ENCODE measurements at regions not wholly inside any gene's neighbourhood (a gene's known extent, or its start where the extent isn't known, plus 50 kb on each side); places are given as distances from the start of the nearest gene placed in this dataset.

- no peak for DNase-seq
Observed at GRCh38 chr1:82520611-82521010, 719.9 kb downstream of the ADGRL2 start.

GRCh38 chr1:82517586-82517985, 716.9 kb downstream of the ADGRL2 start:
- DNase-seq = no peak

- no peak for DNase-seq
Observed at GRCh38 chr1:82515650-82516049, 714.9 kb downstream of the ADGRL2 start.

- no peak for DNase-seq
Observed at GRCh38 chr1:82511441-82511840, 710.7 kb downstream of the ADGRL2 start.

- no peak for DNase-seq
Observed at GRCh38 chr1:82510431-82510830, 709.7 kb downstream of the ADGRL2 start.

GRCh38 chr1:82507011-82507410, 706.3 kb downstream of the ADGRL2 start:
- no peak for DNase-seq

- no peak for DNase-seq
Observed at GRCh38 chr1:82503822-82504221, 703.1 kb downstream of the ADGRL2 start.

GRCh38 chr1:82499022-82499421, 698.3 kb downstream of the ADGRL2 start:
- no peak for DNase-seq

- DNase-seq = no peak
Observed at GRCh38 chr1:82494117-82494516, 693.4 kb downstream of the ADGRL2 start.

GRCh38 chr1:82492159-82492558, 691.4 kb downstream of the ADGRL2 start:
- DNase-seq = no peak

- DNase-seq = no peak
Observed at GRCh38 chr1:82491301-82492048, 690.7 kb downstream of the ADGRL2 start.

GRCh38 chr1:82487778-82488177, 687.0 kb downstream of the ADGRL2 start:
- no peak for DNase-seq

GRCh38 chr1:82486969-82487368, 686.2 kb downstream of the ADGRL2 start:
- DNase-seq = no peak

- DNase-seq = no peak
Observed at GRCh38 chr1:82486468-82486867, 685.7 kb downstream of the ADGRL2 start.

- DNase-seq = no peak
Observed at GRCh38 chr1:82485591-82486369, 685.0 kb downstream of the ADGRL2 start.

GRCh38 chr1:82483146-82483545, 682.4 kb downstream of the ADGRL2 start:
- no peak for DNase-seq

GRCh38 chr1:82478916-82479315, 678.2 kb downstream of the ADGRL2 start:
- no peak for DNase-seq

- no peak for DNase-seq
Observed at GRCh38 chr1:82472489-82473131, 671.9 kb downstream of the ADGRL2 start.

GRCh38 chr1:82466891-82467290, 666.2 kb downstream of the ADGRL2 start:
- DNase-seq = no peak

- no peak for DNase-seq
Observed at GRCh38 chr1:82466416-82466815, 665.7 kb downstream of the ADGRL2 start.

- no peak for DNase-seq
Observed at GRCh38 chr1:82465024-82465423, 664.3 kb downstream of the ADGRL2 start.

- no peak for DNase-seq
Observed at GRCh38 chr1:82464362-82465001, 663.7 kb downstream of the ADGRL2 start.

- no peak for DNase-seq
Observed at GRCh38 chr1:82463951-82464350, 663.2 kb downstream of the ADGRL2 start.

All from CD4-positive, alpha-beta T cell treated with Interleukin-15 for 1 hour (primary cell).